ENCODE measurements at regions not wholly inside any gene's neighbourhood (a gene's known extent, or its start where the extent isn't known, plus 50 kb on each side); places are given as distances from the start of the nearest gene placed in this dataset.
A peak's percentile ranks its signal among the peaks of the same experiment; 100 is the strongest.

GRCh38 chr1:224498574-224499170 lies 64.1 kb upstream of the WDR26 start:
- Mint-ChIP-seq H3K27me3 (no peaks in the 10 kb centered on the region), H3K9me3 (peaks cover 9% of the 10 kb centered on the region), H3K4me3 (peak overlapping the region; percentile 68), H3K27ac (peak overlapping the region; percentile 94), H3K36me3 (ENCODE audit: low read depth) (no peaks in the 10 kb centered on the region), H3K4me1 (peaks cover 59% of the 10 kb centered on the region)
- DNase-seq = no peak
- intact Hi-C loops (cut with micrococcal nuclease) = loop anchor here (1.0 to 10.0 kb wide), 8 partner anchors 9 to 946 kb away; partner anchors contain the start of gene DEGS1

GRCh38 chr1:224499204-224499603 lies 64.6 kb upstream of the WDR26 start:
- peaks cover 9% of the 10 kb centered on the region for H3K9me3 Mint-ChIP-seq
- peaks cover 63% of the 10 kb centered on the region for H3K4me1 Mint-ChIP-seq
- H3K36me3 Mint-ChIP-seq (ENCODE audit: low read depth) = no peaks in the 10 kb centered on the region
- intact Hi-C loops (cut with micrococcal nuclease) = loop anchor here (2.0 to 10.0 kb wide), 6 partner anchors 44 to 946 kb away; partner anchors contain the start of gene DEGS1
- H3K27me3 Mint-ChIP-seq = no peaks in the 10 kb centered on the region
- peak overlapping the region; percentile 75 for H3K27ac Mint-ChIP-seq
- no peak for DNase-seq
- peak overlapping the region; percentile 24 for H3K4me3 Mint-ChIP-seq

GRCh38 chr1:224500796-224501195 lies 66.2 kb upstream of the WDR26 start:
- Mint-ChIP-seq H3K27ac (peak overlapping the region; percentile 30), H3K36me3 (ENCODE audit: low read depth) (no peaks in the 10 kb centered on the region), H3K4me3 (no peak overlapping the region), H3K4me1 (peaks cover 61% of the 10 kb centered on the region), H3K9me3 (peaks cover 9% of the 10 kb centered on the region), H3K27me3 (no peaks in the 10 kb centered on the region)
- intact Hi-C loops (cut with micrococcal nuclease) = no loop called here
- peak; percentile 67 for DNase-seq

- H3K4me1 Mint-ChIP-seq = peaks cover 58% of the 10 kb centered on the region
- H3K4me3 Mint-ChIP-seq = no peak overlapping the region
- H3K27ac Mint-ChIP-seq = no peak overlapping the region
- intact Hi-C loops (cut with micrococcal nuclease) = no loop called here
- no peaks in the 10 kb centered on the region for H3K36me3 Mint-ChIP-seq (ENCODE audit: low read depth)
- H3K9me3 Mint-ChIP-seq = peaks cover 7% of the 10 kb centered on the region
- DNase-seq = no peak
- no peaks in the 10 kb centered on the region for H3K27me3 Mint-ChIP-seq
Observed at GRCh38 chr1:224501836-224502235, 67.2 kb upstream of the WDR26 start.

GRCh38 chr1:224502459-224503160 lies 68.0 kb upstream of the WDR26 start:
- H3K4me1 Mint-ChIP-seq = peaks cover 50% of the 10 kb centered on the region
- no peaks in the 10 kb centered on the region for H3K36me3 Mint-ChIP-seq (ENCODE audit: low read depth)
- peak overlapping the region; percentile 26 for H3K27ac Mint-ChIP-seq
- no peak for DNase-seq
- intact Hi-C loops (cut with micrococcal nuclease) = no loop called here
- H3K9me3 Mint-ChIP-seq = peaks cover 3% of the 10 kb centered on the region
- peak overlapping the region; percentile 5 for H3K4me3 Mint-ChIP-seq
- H3K27me3 Mint-ChIP-seq = no peaks in the 10 kb centered on the region

GRCh38 chr1:224503161-224504118 lies 68.8 kb upstream of the WDR26 start:
- Mint-ChIP-seq H3K9me3 (no peaks in the 10 kb centered on the region), H3K27me3 (no peaks in the 10 kb centered on the region), H3K4me3 (peak overlapping the region; percentile 36), H3K36me3 (ENCODE audit: low read depth) (no peaks in the 10 kb centered on the region), H3K4me1 (peaks cover 42% of the 10 kb centered on the region), H3K27ac (peak overlapping the region; percentile 75)
- DNase-seq = peak; percentile 61
- intact Hi-C loops (cut with micrococcal nuclease) = no loop called here

- Mint-ChIP-seq H3K4me1 (peaks cover 36% of the 10 kb centered on the region), H3K36me3 (ENCODE audit: low read depth) (no peaks in the 10 kb centered on the region), H3K27me3 (no peaks in the 10 kb centered on the region), H3K4me3 (no peak overlapping the region), H3K27ac (no peak overlapping the region), H3K9me3 (no peaks in the 10 kb centered on the region)
- no peak for DNase-seq
- intact Hi-C loops (cut with micrococcal nuclease) = no loop called here
Observed at GRCh38 chr1:224504297-224505041, 69.9 kb upstream of the WDR26 start.

GRCh38 chr1:224505454-224506093 lies 71.0 kb upstream of the WDR26 start:
- H3K36me3 Mint-ChIP-seq (ENCODE audit: low read depth) = no peaks in the 10 kb centered on the region
- H3K27me3 Mint-ChIP-seq = no peaks in the 10 kb centered on the region
- peaks cover 35% of the 10 kb centered on the region for H3K4me1 Mint-ChIP-seq
- intact Hi-C loops (cut with micrococcal nuclease) = no loop called here
- DNase-seq = no peak
- H3K27ac Mint-ChIP-seq = no peak overlapping the region
- no peaks in the 10 kb centered on the region for H3K9me3 Mint-ChIP-seq
- H3K4me3 Mint-ChIP-seq = no peak overlapping the region

- peaks cover 36% of the 10 kb centered on the region for H3K4me1 Mint-ChIP-seq
- no peak overlapping the region for H3K27ac Mint-ChIP-seq
- H3K9me3 Mint-ChIP-seq = no peaks in the 10 kb centered on the region
- H3K4me3 Mint-ChIP-seq = no peak overlapping the region
- H3K36me3 Mint-ChIP-seq (ENCODE audit: low read depth) = no peaks in the 10 kb centered on the region
- intact Hi-C loops (cut with micrococcal nuclease) = no loop called here
- H3K27me3 Mint-ChIP-seq = no peaks in the 10 kb centered on the region
- no peak for DNase-seq
Observed at GRCh38 chr1:224506141-224506814, 71.7 kb upstream of the WDR26 start.

GRCh38 chr1:224507771-224508523 lies 73.3 kb upstream of the WDR26 start:
- no peak for DNase-seq
- no peak overlapping the region for H3K27ac Mint-ChIP-seq
- H3K9me3 Mint-ChIP-seq = no peaks in the 10 kb centered on the region
- H3K4me3 Mint-ChIP-seq = no peak overlapping the region
- H3K27me3 Mint-ChIP-seq = no peaks in the 10 kb centered on the region
- intact Hi-C loops (cut with micrococcal nuclease) = no loop called here
- no peaks in the 10 kb centered on the region for H3K36me3 Mint-ChIP-seq (ENCODE audit: low read depth)
- H3K4me1 Mint-ChIP-seq = peaks cover 27% of the 10 kb centered on the region

GRCh38 chr1:224509907-224510306 lies 75.3 kb upstream of the WDR26 start:
- DNase-seq = no peak
- Mint-ChIP-seq H3K4me1 (peaks cover 23% of the 10 kb centered on the region), H3K27ac (no peak overlapping the region), H3K4me3 (no peak overlapping the region), H3K9me3 (no peaks in the 10 kb centered on the region), H3K27me3 (no peaks in the 10 kb centered on the region), H3K36me3 (ENCODE audit: low read depth) (no peaks in the 10 kb centered on the region)
- intact Hi-C loops (cut with micrococcal nuclease) = loop anchor here (5.0 kb wide), 1 partner anchor 132 kb away; no protein-coding TSS in a partner anchor
